Vagina (tissue), 2 donors: ENCODE measurements at regions not wholly inside any gene's neighbourhood (a gene's known extent, or its start where the extent isn't known, plus 50 kb on each side); places are given as distances from the start of the nearest gene placed in this dataset.

Experiments
- DNase-seq, 2 donors: peaks; one replicate each; pipeline ENCODE4 v3.0.0-alpha.2; 2017; ENCODE audit errors: extremely low spot score in 2 of 2
- H3K27ac ChIP-seq: fragments of 200-600 bp; sonication (generic); one replicate; pipeline ENCODE4 v1.5.1; 2019
- H3K27me3 ChIP-seq: fragments of 200-600 bp; sonication (generic); one replicate; pipeline ENCODE4 v1.5.1; 2019
- H3K36me3 ChIP-seq, 2 donors: fragments of 200-600 bp; sonication (generic); one replicate each; pipeline ENCODE4 v1.5.1; 2017 to 2019
- H3K4me1 ChIP-seq: fragments of 200-600 bp; sonication (generic); one replicate; pipeline ENCODE4 v1.5.1; 2019
- H3K4me3 ChIP-seq, 2 donors: fragments of 200-600 bp; sonication (generic); 1 replicate in 1 of 2; 2 replicates in 1 of 2; pipeline ENCODE4 v1.5.1; 2016 to 2019
- H3K9me3 ChIP-seq: fragments of 200-600 bp; sonication (generic); one replicate; pipeline ENCODE4 v1.5.1; 2019
- POLR2A ChIP-seq, 2 donors: fragments of 450-650 bp; IDR thresholded peaks; one replicate each; pipeline ENCODE4 v1.6.1; 2017; ENCODE audit warnings: antibody characterized with exemption in 2 of 2, mild to moderate bottlenecking in 2 of 2, moderate library complexity in 2 of 2
- POLR2AphosphoS5 ChIP-seq, 2 donors: sonication (generic); formaldehyde crosslinking; IDR thresholded peaks; one replicate each; pipeline ENCODE4 v1.9.0; 2017; ENCODE audit warnings: antibody characterized with exemption in 2 of 2, mild to moderate bottlenecking in 2 of 2, low read depth in 1 of 2; ENCODE audit not compliant: insufficient read depth in 1 of 2
- intact Hi-C: fragments of 100-400 bp; cut with DNase I; formaldehyde crosslinking; loops from one replicate; pipeline ENCODE4 v1.15.1; 2023
- TF ChIP-seq, protein P1 (sequence below), 3 experiments: fragments of 450-650 bp in 2 of 3; fragments of 200-600 bp in 1 of 3; sonication (generic) in 1 of 3; IDR thresholded peaks; one replicate each; pipeline ENCODE4 v1.5.1; 2017 to 2019; ENCODE audit warnings: antibody characterized with exemption in 3 of 3, mild to moderate bottlenecking in 2 of 3, moderate library complexity in 2 of 3

- Histone ChIP-seq H3K27ac (peak overlapping the region; percentile 85), H3K36me3 (no peaks in the 10 kb centered on the region), H3K9me3 (no peaks in the 10 kb centered on the region), H3K4me3 (no peak overlapping the region), H3K4me1 (peaks cover 61% of the 10 kb centered on the region), H3K27me3 (no peaks in the 10 kb centered on the region)
- DNase-seq = no peak
- intact Hi-C loops = no loop called here
- TF ChIP-seq POLR2AphosphoS5 (IDR thresholded peaks at IDR 0.05; ENCODE audit: insufficient read depth in 1 of 2, low read depth in 1 of 2) (peak in 1 of 2 donors; percentile 30), POLR2A (IDR thresholded peaks at IDR 0.05) (no peak)
- TF ChIP-seq, protein P1, sequence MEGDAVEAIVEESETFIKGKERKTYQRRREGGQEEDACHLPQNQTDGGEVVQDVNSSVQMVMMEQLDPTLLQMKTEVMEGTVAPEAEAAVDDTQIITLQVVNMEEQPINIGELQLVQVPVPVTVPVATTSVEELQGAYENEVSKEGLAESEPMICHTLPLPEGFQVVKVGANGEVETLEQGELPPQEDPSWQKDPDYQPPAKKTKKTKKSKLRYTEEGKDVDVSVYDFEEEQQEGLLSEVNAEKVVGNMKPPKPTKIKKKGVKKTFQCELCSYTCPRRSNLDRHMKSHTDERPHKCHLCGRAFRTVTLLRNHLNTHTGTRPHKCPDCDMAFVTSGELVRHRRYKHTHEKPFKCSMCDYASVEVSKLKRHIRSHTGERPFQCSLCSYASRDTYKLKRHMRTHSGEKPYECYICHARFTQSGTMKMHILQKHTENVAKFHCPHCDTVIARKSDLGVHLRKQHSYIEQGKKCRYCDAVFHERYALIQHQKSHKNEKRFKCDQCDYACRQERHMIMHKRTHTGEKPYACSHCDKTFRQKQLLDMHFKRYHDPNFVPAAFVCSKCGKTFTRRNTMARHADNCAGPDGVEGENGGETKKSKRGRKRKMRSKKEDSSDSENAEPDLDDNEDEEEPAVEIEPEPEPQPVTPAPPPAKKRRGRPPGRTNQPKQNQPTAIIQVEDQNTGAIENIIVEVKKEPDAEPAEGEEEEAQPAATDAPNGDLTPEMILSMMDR (IDR thresholded peaks at IDR 0.05) = no peak
Observed at GRCh38 chr6:44056392-44057237, 70.6 kb downstream of the MRPL14 start.

- intact Hi-C loops = no loop called here
- H3K36me3 ChIP-seq = no peaks in the 10 kb centered on the region
- H3K27me3 ChIP-seq = no peaks in the 10 kb centered on the region
- DNase-seq = no peak
- peaks cover 67% of the 10 kb centered on the region for H3K4me1 ChIP-seq
- H3K27ac ChIP-seq = peak overlapping the region; percentile 57
- H3K4me3 ChIP-seq = no peak overlapping the region
- TF ChIP-seq POLR2AphosphoS5 (IDR thresholded peaks at IDR 0.05; ENCODE audit: insufficient read depth in 1 of 2, low read depth in 1 of 2) = peak in 1 of 2 donors; percentile 10
- TF ChIP-seq POLR2A (IDR thresholded peaks at IDR 0.05) = no peak
- no peaks in the 10 kb centered on the region for H3K9me3 ChIP-seq
Observed at GRCh38 chr6:44054721-44055559, 72.3 kb downstream of the MRPL14 start.

- Histone ChIP-seq H3K36me3 (no peaks in the 10 kb centered on the region), H3K4me3 (no peak overlapping the region), H3K9me3 (no peaks in the 10 kb centered on the region), H3K27me3 (no peaks in the 10 kb centered on the region), H3K27ac (peak overlapping the region; percentile 79), H3K4me1 (peaks cover 69% of the 10 kb centered on the region)
- intact Hi-C loops = no loop called here
- no peak for TF ChIP-seq POLR2AphosphoS5 (IDR thresholded peaks at IDR 0.05; ENCODE audit: insufficient read depth in 1 of 2, low read depth in 1 of 2)
- TF ChIP-seq, protein P1 (IDR thresholded peaks at IDR 0.05) = no peak
- TF ChIP-seq POLR2A (IDR thresholded peaks at IDR 0.05) = no peak
- no peak for DNase-seq
Observed at GRCh38 chr6:44053760-44054556, 73.3 kb downstream of the MRPL14 start.

- Histone ChIP-seq H3K4me1 (peaks cover 69% of the 10 kb centered on the region), H3K27ac (peak overlapping the region; percentile 79), H3K4me3 (no peak overlapping the region), H3K36me3 (no peaks in the 10 kb centered on the region), H3K9me3 (no peaks in the 10 kb centered on the region), H3K27me3 (no peaks in the 10 kb centered on the region)
- intact Hi-C loops = no loop called here
- DNase-seq = no peak
- no peak for TF ChIP-seq POLR2A (IDR thresholded peaks at IDR 0.05)
- TF ChIP-seq POLR2AphosphoS5 (IDR thresholded peaks at IDR 0.05; ENCODE audit: insufficient read depth in 1 of 2, low read depth in 1 of 2) = no peak
- TF ChIP-seq, protein P1 (IDR thresholded peaks at IDR 0.05) = no peak
Observed at GRCh38 chr6:44053106-44053756, 74.0 kb downstream of the MRPL14 start.
